Stimulated activated CD8-positive, alpha-beta memory T cell treated with anti-CD3 and anti-CD28 coated beads, Interleukin-2, amount 100 ng/mL, for 48 hours (primary cell): ENCODE measurements at regions not wholly inside any gene's neighbourhood (a gene's known extent, or its start where the extent isn't known, plus 50 kb on each side); places are given as distances from the start of the nearest gene placed in this dataset.

Experiments used
- DNase-seq, 2 donors: peaks; one replicate each; pipeline ENCODE4 v3.0.0-alpha.2; 2020; ENCODE audit warnings: low read depth in 2 of 2

- no peak for DNase-seq
These were observed 592.0 kb downstream of the UTRN start for GRCh38 chr6:144877118-144877517.

- no peak for DNase-seq
These were observed 593.4 kb downstream of the UTRN start for GRCh38 chr6:144878577-144878976.

GRCh38 chr6:144879436-144879835 is 594.3 kb downstream of the UTRN start:
- DNase-seq: no peak

DNA sequence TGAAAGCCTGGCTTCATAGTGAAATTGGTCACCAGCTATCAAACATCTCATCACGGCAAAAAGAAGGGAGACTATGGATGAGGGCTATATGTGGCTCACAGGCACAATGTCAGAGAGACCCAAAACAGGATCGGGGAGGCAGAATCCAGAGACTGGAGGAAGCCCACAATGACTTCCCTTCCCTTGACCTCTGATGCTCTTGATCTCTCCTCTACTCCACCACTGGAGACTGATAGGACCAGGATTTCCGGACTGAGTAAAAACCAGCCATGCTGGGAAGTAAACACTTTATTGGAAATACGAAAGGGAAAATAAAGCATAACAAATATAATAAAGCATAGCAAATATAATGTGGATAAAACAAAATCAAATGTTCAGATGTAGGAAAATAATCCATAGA is 597.3 kb downstream of the UTRN start:
- no peak for DNase-seq

GRCh38 chr6:144883915-144884314 is 598.8 kb downstream of the UTRN start:
- DNase-seq: no peak

DNA sequence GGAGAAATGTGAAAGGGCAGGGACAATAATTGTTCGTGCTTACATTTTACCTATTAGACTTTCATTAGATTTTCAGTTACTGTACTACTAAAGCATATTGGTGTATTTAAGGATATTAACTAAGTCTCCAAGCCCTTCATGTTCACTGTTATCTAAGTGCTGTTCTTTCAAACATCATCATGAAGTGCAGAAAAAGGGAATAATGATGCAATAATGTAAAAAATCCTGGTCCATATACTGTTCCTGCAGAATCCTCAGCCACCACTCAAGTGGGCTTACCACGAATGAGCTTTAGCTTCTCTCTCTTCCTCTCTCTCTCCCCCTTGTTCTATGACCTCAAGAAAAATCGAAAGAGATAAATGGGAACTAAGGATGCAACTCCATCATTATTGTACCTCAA is 600.7 kb downstream of the UTRN start:
- DNase-seq: no peak

- no peak for DNase-seq
These were observed 601.5 kb downstream of the UTRN start for GRCh38 chr6:144886682-144887081.

GRCh38 chr6:144888621-144889020 is 603.5 kb downstream of the UTRN start:
- no peak for DNase-seq

DNA sequence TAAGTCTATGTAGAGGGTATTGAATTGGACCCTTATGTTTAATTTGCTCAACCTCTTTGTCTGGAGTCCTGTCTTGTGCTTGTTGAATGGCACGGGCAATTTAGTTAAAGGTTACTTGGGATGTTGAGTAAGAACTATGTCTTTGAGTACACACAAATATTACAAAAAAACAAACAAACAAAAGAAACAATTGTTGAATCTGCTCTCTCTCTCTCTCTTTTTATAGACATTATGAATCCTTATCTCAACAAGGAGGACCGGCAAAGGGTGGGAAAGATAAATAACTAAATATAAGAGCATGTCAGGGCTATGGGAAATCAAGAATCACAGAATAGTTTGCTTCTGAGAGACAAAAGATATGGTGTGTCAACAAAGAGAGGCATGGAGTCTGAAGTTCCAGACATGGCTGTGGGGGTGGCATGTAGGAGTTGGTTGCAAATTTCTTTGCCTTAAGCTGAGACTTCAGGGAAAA is 608.6 kb downstream of the UTRN start:
- no peak for DNase-seq

- no peak for DNase-seq
These were observed 609.1 kb downstream of the UTRN start for GRCh38 chr6:144894240-144894639.

DNA sequence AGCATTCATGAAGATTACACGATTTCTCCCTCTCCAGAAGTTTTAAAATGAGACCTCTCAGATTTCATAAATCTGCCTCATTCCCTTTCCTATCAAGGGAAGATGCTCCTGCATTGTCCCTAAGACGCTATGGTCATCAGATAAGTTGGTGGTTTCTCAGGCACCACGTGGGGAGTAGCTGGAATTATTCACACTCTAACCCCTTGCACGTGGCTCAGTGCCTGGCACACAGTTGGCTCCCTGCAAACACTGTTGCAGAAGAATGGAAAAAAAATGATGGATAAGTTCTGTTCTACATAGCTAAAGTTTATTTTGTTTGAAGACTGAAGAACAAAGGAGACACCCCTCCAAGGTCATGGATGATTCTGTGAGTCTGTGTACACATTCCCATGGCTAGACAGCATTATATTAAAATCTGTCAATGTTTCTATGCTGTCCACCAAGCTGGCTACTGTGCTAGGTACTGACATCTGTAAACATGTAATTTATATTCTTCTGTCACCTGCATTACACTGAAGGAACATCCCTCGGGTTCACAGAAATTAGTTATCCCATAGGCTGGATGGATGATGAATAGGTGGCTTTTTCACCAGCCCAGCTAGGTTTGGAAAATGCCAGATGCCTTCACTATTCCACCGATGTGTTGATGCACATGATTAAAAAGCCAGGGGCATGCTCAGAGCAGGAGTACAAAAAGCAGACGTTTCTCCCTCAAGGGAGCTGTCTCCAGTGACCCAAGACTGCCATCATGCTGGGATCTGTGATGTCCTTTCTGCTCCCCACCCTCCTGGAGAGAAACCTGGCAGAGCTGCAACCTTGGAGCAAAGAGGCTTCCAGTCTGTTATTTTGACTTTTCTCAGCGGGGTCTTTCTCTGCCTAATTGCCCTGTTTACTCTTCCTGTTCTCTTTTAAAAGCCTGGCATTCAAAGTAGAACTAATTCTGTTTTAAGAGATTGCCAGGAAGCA is 610.5 kb downstream of the UTRN start:
- no peak for DNase-seq

GRCh38 chr6:144896289-144896688 is 611.2 kb downstream of the UTRN start:
- DNase-seq: no peak

GRCh38 chr6:144896871-144897270 is 611.7 kb downstream of the UTRN start:
- no peak for DNase-seq

GRCh38 chr6:144897441-144897921 is 612.3 kb downstream of the UTRN start:
- DNase-seq: no peak

- DNase-seq: no peak
These were observed 613.0 kb downstream of the UTRN start for GRCh38 chr6:144898052-144898689.

GRCh38 chr6:144898741-144899140 is 613.6 kb downstream of the UTRN start:
- DNase-seq: no peak

- no peak for DNase-seq
These were observed 614.0 kb downstream of the UTRN start for GRCh38 chr6:144899161-144899560.

GRCh38 chr6:144901412-144901811 is 616.3 kb downstream of the UTRN start:
- DNase-seq: no peak

- no peak for DNase-seq
These were observed 622.9 kb downstream of the UTRN start for GRCh38 chr6:144908004-144908403.

- no peak for DNase-seq
These were observed 624.7 kb downstream of the UTRN start for GRCh38 chr6:144909753-144910285.

DNA sequence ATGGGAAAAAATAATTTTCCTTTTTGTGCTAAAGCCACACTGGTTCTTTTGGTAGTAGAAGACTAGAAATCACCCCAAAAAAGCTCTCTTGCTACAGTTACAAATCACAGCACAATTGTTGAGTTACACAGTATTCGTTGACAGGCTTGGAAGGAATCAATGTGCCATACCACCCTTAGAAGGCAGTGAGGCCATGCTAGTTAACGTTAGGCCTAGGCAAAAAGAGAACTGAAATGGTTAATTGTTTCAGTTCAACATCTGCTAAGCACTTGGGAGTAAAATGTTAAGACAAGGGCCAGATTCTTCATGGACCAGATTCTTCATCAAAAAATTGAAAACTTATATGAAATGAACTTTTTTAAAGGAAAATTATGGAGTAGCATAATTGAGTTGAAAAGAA is 626.2 kb downstream of the UTRN start:
- no peak for DNase-seq

GRCh38 chr6:144912474-144912873 is 627.3 kb downstream of the UTRN start:
- no peak for DNase-seq

DNA sequence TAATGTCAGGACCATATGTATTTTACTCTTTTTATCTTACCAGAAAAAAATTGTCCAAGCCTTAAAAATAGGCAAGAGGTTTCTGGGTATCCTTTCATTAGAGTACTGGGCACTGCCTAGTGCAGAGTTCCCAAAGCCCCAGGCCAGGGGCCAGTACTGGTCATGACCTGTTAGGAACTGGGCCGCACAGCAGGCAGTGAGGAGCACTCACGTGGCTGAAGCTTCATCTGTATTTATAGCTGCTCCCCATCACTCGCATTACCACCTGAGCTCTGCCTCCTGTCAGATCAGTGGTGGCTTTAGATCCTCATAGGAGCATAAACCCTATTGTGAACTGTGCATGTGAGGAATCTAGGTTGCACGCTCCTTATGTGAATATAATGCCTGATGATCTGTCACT is 632.9 kb downstream of the UTRN start:
- no peak for DNase-seq
